ENCODE measurements at regions not wholly inside any gene's neighbourhood (a gene's known extent, or its start where the extent isn't known, plus 50 kb on each side); places are given as distances from the start of the nearest gene placed in this dataset.

DNA sequence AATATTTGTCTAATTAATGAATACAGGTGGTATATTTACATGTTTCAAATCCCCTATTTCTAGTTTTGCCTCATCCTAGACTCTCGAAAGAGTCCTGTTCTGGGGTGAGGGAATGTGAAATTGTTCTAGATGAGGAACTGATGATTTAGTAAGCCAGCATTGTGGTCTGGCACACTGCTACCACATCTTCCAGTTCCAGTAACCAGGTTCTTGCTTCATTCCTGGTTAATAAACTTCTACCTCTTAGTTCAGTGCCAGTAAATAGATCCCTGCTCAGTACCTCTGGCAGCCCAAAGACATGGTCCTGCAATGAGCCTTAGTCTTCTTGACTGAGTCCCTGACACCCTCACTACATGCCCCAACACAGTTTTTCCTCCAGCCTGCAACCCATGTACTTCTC lies 207.7 kb downstream of the SREK1 start:
- ChIA-PET CTCF (no interaction called here), POLR2A (ENCODE audit: low non-redundant PET) (no interaction called here)
- DNase-seq (ENCODE audit: low spot score), result no peak
- TF ChIP-seq, protein P1, sequence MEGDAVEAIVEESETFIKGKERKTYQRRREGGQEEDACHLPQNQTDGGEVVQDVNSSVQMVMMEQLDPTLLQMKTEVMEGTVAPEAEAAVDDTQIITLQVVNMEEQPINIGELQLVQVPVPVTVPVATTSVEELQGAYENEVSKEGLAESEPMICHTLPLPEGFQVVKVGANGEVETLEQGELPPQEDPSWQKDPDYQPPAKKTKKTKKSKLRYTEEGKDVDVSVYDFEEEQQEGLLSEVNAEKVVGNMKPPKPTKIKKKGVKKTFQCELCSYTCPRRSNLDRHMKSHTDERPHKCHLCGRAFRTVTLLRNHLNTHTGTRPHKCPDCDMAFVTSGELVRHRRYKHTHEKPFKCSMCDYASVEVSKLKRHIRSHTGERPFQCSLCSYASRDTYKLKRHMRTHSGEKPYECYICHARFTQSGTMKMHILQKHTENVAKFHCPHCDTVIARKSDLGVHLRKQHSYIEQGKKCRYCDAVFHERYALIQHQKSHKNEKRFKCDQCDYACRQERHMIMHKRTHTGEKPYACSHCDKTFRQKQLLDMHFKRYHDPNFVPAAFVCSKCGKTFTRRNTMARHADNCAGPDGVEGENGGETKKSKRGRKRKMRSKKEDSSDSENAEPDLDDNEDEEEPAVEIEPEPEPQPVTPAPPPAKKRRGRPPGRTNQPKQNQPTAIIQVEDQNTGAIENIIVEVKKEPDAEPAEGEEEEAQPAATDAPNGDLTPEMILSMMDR (conservative IDR thresholded peaks at IDR 0.05; ENCODE audit: low read depth), result no peak
- no peak overlapping the region for H3K27ac ChIP-seq

DNA sequence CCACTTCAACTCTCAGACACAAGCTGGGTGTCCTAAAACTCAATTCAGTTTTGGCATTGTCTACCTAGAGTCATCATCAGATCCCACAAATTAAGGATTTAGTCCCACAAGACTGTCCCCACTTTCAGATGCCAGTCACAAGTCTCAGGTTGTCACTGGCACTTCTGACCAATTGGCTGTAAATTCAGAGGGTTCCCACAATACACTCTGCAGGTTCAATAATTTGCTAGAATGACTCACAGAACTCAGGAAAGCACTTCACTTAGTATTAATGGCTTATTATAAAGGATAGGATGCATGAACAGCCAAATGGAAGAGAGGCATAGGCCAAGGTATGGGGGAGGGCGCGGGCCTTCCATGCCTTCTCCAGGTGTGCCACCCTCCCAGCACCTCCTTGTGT lies 209.1 kb downstream of the SREK1 start:
- ChIA-PET CTCF (no interaction called here), POLR2A (ENCODE audit: low non-redundant PET) (no interaction called here)
- no peak overlapping the region for H3K27ac ChIP-seq
- no peak for DNase-seq (ENCODE audit: low spot score)
- TF ChIP-seq, protein P1 (conservative IDR thresholded peaks at IDR 0.05; ENCODE audit: low read depth), result no peak

DNA sequence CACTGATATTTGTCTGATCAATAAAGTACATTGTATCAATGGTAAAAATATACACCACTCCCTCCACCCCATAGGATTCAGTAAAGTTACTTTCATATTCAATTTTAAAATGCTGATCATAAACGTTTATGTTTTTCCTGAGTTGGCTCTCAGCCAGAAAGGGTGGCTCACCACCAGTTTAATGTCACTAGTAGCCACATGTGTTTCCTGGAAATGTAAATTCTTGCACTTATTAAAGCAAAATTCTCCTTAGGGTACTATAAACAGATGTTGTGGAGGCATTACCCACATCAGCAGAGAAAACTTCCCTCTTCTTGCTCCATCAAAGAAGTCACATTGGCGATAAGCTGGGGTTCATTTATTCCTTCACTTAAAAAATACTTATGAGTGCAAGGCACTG lies 210.3 kb downstream of the SREK1 start:
- ChIA-PET CTCF (interaction anchor here (0.6 kb wide), 1 partner anchor 48 kb away, joined by 4 read pairs; no protein-coding TSS in a partner anchor), POLR2A (ENCODE audit: low non-redundant PET) (no interaction called here)
- no peak for DNase-seq (ENCODE audit: low spot score)
- TF ChIP-seq, protein P1 (conservative IDR thresholded peaks at IDR 0.05; ENCODE audit: low read depth), result no peak
- no peak overlapping the region for H3K27ac ChIP-seq

- H3K27ac ChIP-seq, result no peak overlapping the region
- peak; percentile 25 for DNase-seq (ENCODE audit: low spot score)
- POLR2A ChIA-PET (ENCODE audit: low non-redundant PET), result no interaction called here
- TF ChIP-seq, protein P1 (conservative IDR thresholded peaks at IDR 0.05; ENCODE audit: low read depth), result no peak
- CTCF ChIA-PET, result no interaction called here
These were observed 212.0 kb downstream of the SREK1 start for GRCh38 chr5:66356011-66356565.

DNA sequence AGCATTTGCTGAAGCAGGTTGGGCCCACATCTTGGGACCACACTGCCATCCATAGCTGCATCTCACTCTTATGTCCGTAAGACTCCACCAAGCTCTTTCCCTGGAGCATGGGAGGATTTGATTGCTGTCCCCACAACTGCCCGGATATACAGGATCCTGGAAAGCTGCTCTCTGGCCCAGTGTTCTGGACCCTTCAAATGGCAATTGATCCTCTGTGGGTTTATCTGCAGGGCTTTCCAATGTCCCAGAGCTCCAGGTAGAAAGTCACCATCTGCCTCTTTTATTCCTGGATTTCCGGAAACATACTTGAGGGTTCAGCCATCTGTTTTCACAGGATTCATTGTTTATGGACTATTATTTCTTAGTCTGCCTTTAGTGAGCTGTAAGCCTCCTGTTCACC lies 214.6 kb downstream of the SREK1 start:
- no peak overlapping the region for H3K27ac ChIP-seq
- ChIA-PET POLR2A (ENCODE audit: low non-redundant PET) (no interaction called here), CTCF (no interaction called here)
- TF ChIP-seq, protein P1 (conservative IDR thresholded peaks at IDR 0.05; ENCODE audit: low read depth), result no peak
- no peak for DNase-seq (ENCODE audit: low spot score)

GRCh38 chr5:66361070-66361469 lies 217.0 kb downstream of the SREK1 start:
- POLR2A ChIA-PET (ENCODE audit: low non-redundant PET), result no interaction called here
- TF ChIP-seq, protein P1 (conservative IDR thresholded peaks at IDR 0.05; ENCODE audit: low read depth), result no peak
- CTCF ChIA-PET, result interaction anchor here (0.6 kb wide), 1 partner anchor 396 kb away, joined by 3 read pairs; no protein-coding TSS in a partner anchor
- no peak for DNase-seq (ENCODE audit: low spot score)
- no peak overlapping the region for H3K27ac ChIP-seq

Measured in RWPE1 (cell line).